Kidney glomerular epithelial cell (primary cell): ENCODE measurements at regions not wholly inside any gene's neighbourhood (a gene's known extent, or its start where the extent isn't known, plus 50 kb on each side); places are given as distances from the start of the nearest gene placed in this dataset.

Experiments
- DNase-seq: peaks from one replicate; lab custom pipeline; 2025; lab: John Stamatoyannopoulos, UW

DNA sequence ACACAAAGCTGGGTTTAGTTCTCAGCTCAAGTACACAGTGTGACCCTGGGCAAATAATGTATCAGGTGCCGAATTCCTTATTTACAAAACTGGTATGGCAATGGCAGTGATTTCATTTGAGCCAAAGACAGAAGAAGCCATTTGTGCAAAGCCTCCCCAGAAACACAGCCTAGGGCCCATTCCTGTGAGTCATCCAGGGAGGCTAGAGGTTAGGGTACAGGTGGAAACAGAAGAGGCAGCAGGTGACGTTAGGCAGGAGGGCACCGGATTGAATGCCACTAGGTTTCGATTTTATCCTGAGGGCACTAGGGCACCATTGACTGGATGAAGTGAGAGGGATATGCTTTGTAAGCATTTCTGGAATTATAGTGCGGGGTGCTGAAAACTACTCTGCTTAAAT is 766.9 kb upstream of the NR2F2 start:
- DNase-seq, result no peak

DNA sequence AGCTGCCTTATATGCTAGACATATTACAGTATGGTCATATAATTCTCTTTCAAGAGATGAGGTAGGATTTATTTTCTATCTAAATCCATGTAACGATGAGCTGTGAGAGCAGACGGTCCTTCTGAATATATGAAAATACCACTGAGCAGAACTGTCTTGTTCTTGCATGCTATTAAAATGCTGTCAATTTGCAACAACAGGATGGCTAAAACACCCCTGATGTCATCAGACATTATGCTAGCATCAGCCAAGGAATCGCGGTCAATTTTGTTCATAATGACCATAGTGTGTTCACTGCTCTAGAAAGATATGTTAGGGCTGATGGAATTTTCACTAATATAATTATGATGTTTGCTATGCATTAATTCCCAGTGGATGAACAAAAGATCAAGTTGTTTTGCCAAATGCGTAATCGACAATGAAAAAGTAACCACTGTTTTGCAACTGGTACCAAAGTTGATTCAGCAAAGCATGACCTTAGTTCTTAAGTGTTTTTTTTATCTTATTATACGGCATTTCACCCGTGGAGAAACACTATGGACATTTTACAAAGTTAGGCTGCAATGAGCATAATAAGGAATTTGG is 765.4 kb upstream of the NR2F2 start:
- no peak for DNase-seq

DNA sequence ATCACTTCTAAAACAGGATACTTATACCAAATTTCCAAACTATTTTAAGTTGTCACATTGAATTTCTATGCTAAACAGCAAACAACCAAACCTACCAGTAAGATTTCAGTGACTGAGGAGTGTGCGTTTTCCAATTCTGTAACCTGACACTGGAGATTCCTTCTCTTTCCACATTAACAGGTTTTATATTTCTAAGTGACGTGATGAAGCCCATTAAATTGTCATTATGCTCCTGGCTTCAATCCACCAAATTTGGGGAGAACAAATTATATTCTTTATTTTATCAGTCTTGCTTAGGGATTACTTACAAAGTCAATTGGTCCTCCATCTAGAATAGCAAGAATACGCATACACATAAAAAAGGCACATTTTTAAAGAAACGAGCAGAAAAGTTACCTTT is 764.8 kb upstream of the NR2F2 start:
- DNase-seq, result no peak

DNA sequence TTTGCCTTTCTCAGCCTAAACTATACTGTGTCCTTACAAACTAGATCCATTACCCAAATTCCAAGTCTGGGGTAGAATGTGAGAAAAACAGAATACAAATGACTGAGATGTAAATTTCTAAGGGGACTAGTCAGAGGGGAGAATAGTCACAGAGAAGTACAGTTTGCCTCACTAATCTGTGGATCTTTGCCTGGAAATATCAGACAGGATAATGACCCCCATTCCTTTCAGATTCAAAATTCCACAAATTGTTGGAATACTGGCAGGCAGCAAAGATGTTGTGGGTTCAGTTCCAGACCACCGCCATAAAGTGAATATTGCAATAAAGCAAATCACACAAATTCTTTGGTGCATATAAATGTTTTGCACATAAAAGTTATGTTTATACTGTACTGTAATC is 762.8 kb upstream of the NR2F2 start:
- peak; percentile 15 for DNase-seq

GRCh38 chr15:95574053-95574452 is 756.4 kb upstream of the NR2F2 start:
- DNase-seq, result no peak

DNA sequence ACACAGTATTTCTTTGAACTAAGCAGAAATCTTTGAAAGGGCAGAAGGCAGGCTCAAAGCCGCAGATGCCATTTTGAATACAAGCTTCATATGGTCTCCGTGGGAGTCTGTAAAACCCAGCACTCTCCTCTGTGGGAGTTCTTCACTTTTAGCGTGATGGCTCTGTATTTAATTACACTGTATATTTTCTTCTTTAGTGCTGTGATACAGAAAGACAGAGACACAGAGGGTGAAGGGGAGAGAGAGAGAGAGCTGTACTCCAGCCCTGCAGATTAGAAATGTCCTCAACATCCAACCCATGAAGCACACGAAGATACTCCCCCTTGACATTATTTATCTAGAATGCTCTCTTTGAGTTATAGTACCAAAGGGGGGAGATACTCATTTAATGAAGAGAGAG is 752.6 kb upstream of the NR2F2 start:
- DNase-seq, result no peak

DNA sequence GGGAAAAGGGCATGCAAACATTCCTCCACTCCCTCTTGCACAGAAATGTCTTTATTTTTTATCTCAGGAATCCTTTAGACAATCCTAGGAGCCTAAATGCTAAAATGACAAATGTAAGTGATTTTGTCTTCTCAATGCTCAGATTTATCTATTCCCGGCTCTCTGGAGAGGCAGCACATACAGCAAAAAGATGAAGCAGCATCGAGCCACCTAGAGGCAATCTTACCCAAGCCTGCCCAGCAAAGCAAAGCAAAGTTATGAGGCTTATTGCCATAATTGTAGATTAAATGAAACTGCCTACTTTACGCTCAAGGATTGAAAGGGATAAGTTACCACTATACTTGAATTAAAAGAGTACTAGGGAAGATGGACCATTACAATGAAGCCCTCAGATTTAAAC is 750.4 kb upstream of the NR2F2 start:
- no peak for DNase-seq

GRCh38 chr15:95581595-95581994 is 748.9 kb upstream of the NR2F2 start:
- DNase-seq, result no peak

DNA sequence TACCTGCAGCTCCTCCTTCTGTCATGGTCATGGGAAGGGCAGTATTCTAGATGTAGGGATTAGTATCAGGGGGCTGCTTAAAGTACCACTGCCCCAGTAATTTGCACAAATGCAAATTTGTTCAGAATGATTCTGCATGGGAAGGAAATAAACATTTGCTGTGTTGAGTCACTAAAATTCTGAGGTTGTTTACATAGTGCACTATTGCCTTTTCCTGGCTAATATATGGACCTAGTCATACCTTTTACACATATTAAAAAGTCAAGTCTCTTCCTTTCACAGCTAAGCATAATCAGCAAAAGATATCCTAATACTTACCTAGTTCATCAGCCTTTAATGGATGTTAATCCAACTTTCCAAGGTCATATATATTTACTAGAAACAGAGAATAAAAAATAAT is 746.4 kb upstream of the NR2F2 start:
- no peak for DNase-seq

DNA sequence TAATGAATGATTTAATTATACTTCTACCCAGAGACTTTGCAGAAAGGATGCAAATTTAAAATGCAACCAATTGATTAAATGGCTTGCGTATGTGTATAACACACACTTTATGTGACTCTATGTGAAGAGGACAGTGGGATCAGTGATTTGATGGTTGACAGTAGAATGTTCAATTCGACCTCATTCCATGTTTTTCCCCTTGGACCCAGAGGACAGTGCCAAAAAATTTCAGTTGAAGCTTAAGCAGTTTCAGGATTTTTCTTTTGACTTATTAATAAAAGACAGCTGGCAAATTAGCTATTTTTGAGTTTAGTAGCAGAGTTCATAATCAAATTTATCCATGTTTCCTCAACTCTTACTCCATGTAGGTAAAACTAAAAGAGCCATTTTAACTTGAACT is 742.4 kb upstream of the NR2F2 start:
- DNase-seq, result no peak

GRCh38 chr15:95590533-95591044 is 739.9 kb upstream of the NR2F2 start:
- DNase-seq, result no peak

DNA sequence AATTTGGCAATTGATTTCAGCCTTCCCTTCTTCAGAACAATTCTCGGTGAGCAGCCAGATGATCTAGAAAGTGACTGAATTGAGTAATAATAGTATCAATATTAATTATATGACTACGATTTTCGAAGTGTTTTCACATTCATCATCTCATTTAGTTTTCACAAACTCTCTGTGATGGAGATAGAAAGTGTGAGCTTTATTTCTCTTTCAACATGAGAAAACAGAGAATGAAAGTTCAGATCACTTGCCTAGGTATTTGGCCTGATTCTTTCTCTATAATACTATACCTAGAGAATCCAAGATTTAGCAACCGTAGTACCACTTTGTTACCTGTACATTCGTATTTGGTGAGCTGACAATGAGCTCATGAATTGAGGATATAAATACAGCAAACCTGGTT is 739.2 kb upstream of the NR2F2 start:
- DNase-seq, result no peak

GRCh38 chr15:95591886-95592285 is 738.6 kb upstream of the NR2F2 start:
- no peak for DNase-seq

GRCh38 chr15:95594496-95594895 is 736.0 kb upstream of the NR2F2 start:
- no peak for DNase-seq

GRCh38 chr15:95595759-95596158 is 734.7 kb upstream of the NR2F2 start:
- DNase-seq, result no peak

DNA sequence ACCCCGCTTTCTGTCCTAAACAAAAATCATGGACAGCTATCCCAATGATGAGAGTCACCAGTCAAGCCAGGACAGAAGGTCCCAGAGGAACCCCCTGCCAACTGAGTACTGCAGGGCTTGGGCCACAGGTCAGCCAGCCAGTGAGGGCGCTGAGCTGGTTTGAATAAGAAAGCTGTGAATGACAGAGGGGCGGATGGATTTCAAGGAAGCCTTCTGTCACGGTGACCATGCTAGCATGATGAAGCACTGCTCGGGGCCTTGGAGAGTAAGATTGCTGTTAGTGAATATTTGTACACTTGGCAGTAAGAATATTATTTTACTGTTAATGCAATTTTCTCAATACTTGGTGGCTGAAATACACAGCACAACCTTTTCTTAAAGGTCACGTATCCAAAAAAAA is 734.0 kb upstream of the NR2F2 start:
- no peak for DNase-seq

GRCh38 chr15:95598251-95598855 is 732.1 kb upstream of the NR2F2 start:
- no peak for DNase-seq

GRCh38 chr15:95600367-95600766 is 730.1 kb upstream of the NR2F2 start:
- DNase-seq, result no peak

DNA sequence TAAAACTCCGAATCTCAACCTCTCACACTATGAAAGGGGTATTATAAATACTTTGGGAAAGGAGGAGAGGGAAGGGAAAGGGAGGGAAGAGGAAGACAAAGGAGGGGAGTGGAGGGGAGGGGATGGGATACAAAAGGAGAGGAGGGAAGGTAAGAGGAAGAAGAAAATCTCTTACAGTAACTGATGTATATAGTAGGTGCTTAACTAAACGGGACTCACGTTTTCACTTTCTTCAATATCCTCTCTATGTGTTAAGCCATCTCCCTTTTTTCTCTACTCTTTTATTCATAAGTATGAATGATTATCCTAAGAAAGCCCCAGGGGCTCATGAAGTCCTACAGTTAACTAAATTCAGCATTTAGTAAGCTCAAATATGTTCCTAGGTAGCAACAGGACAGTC is 729.6 kb upstream of the NR2F2 start:
- DNase-seq, result no peak

DNA sequence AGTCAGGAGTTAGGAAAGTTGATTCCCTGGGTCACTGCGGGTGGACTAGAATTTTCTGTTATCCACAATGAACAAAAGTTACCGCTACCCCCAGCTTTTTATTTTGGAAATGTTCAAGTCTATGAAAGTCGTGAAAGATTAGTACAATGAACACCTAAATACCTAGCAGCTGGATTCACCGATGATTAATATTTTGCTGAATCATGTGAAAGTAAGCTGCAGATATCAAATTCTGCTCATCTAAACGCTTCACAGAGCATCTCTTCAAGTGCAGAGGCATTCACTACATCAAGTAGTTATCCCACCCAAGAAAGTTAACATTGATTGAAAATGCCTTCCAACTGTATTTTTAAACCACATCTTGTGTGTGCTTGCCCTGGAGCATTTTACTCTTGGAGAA is 729.0 kb upstream of the NR2F2 start:
- DNase-seq, result no peak

DNA sequence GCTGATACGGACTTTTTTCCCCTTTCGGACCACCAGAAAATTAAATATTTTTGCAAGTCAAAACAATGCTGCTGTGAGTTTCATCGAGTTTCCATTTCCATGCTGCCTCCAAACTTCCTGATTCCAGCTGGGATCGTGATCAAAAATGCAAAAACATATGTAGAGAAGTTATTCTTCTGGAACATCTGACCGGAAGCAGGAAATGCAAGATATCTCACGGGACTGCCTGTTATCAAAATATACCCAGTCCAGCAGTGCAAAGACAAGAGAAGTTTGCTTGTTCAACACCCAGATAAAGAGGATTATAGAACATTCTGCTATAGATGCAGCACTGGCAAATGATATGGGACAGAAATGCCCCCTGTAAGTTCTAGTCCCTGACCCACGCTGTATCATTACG is 726.7 kb upstream of the NR2F2 start:
- no peak for DNase-seq

DNA sequence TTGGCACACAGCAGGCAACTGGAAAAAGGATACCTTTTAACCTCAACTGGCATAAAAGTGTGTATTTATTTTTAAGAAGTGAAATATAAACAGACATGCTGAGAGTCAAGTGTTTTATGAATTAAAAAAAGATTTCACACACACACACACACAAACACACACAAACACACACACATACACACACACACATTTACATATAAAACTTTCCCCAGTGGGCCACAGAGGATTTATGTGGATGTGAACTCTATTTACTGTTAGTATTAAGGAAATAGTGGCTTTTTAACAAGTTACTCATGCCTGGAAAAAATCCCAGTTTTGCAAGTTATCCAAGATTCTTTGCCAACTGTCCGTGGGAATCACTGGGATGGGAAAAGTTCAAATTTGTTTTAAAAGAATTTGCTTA is 725.9 kb upstream of the NR2F2 start:
- DNase-seq, result peak; percentile 1

DNA sequence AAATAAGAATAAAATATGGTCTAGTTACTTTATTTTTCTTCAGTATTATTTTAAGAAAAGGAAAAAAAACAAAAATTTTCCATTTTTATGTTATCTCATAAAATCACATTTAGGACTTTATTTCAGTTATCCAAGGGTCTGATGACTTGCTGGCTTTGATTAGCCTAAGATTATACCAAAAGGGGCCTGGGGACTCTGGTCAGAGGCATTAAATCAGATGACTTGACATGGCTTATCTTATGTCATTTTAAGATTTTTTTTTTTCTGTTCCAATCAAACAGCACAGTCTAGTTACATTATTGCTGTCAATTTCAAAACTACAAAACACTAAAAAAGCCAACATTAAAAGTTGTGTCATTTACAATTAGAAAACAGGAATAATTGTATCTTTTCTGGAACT is 725.4 kb upstream of the NR2F2 start:
- no peak for DNase-seq

DNA sequence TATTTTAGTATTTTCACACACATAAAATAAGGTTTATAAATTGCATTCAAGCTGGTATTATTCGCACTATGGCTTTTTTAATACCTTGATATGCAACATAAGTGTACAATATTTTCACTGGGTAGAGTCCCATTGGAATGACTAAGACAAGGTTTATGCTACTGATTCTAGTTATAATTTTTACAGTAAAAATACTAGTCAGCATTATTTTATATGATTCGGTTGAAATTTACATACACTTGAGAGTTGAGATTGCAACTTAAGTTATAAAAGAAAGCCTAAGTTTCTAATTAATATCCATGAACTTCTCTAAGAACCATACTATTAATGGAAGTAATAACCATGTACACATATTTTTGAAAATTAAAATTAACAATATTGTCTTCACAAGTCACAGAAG is 723.9 kb upstream of the NR2F2 start:
- DNase-seq, result no peak
